ENCODE measurements at regions not wholly inside any gene's neighbourhood (a gene's known extent, or its start where the extent isn't known, plus 50 kb on each side); places are given as distances from the start of the nearest gene placed in this dataset.

GRCh38 chr4:18931643-18932377 lies 910.3 kb upstream of the LCORL start:
- DNase-seq (ENCODE audit: low read depth in 1 of 2, low spot score in 1 of 2) = no peak
- Histone ChIP-seq H3K4me3 (replicated peaks; ENCODE audit: insufficient read depth, low read length) (no peak overlapping the region), H3K27ac (replicated peaks) (no peak overlapping the region), H3K27me3 (ENCODE audit: insufficient read depth, poor library complexity, severe bottlenecking) (no peaks in the 10 kb centered on the region)
- TF ChIP-seq REST (IDR thresholded peaks at IDR 0.05; ENCODE audit: insufficient replicate concordance, low read depth) = no peak
- TF ChIP-seq GABPA (IDR thresholded peaks at IDR 0.05; ENCODE audit: low read depth) = no peak
- TF ChIP-seq POLR2AphosphoS5 (IDR thresholded peaks at IDR 0.05; ENCODE audit: low read depth) = no peak
- no peak for TF ChIP-seq CTCF (IDR thresholded peaks at IDR 0.05; ENCODE audit: insufficient read depth, low read length)

GRCh38 chr4:18930487-18930886 lies 908.9 kb upstream of the LCORL start:
- Histone ChIP-seq H3K4me3 (replicated peaks; ENCODE audit: insufficient read depth, low read length) (no peak overlapping the region), H3K27ac (replicated peaks) (no peak overlapping the region), H3K27me3 (ENCODE audit: insufficient read depth, poor library complexity, severe bottlenecking) (no peaks in the 10 kb centered on the region)
- no peak for DNase-seq (ENCODE audit: low read depth in 1 of 2, low spot score in 1 of 2)
- TF ChIP-seq POLR2AphosphoS5 (IDR thresholded peaks at IDR 0.05; ENCODE audit: low read depth) (no peak), CTCF (IDR thresholded peaks at IDR 0.05; ENCODE audit: insufficient read depth, low read length) (no peak)

GRCh38 chr4:18923496-18924161 lies 902.1 kb upstream of the LCORL start:
- no peak overlapping the region for H3K27ac ChIP-seq (replicated peaks)
- DNase-seq (ENCODE audit: low read depth in 1 of 2, low spot score in 1 of 2) = no peak
- H3K4me3 ChIP-seq (replicated peaks; ENCODE audit: insufficient read depth, low read length) = no peak overlapping the region
- no peak for TF ChIP-seq GABPA (IDR thresholded peaks at IDR 0.05; ENCODE audit: low read depth)
- TF ChIP-seq CTCF (IDR thresholded peaks at IDR 0.05; ENCODE audit: insufficient read depth, low read length) = no peak
- TF ChIP-seq SPI1 (IDR thresholded peaks at IDR 0.05; ENCODE audit: borderline replicate concordance, low read depth) = no peak
- TF ChIP-seq REST (IDR thresholded peaks at IDR 0.05; ENCODE audit: insufficient replicate concordance, low read depth) = no peak
- TF ChIP-seq POLR2AphosphoS5 (IDR thresholded peaks at IDR 0.05; ENCODE audit: low read depth) = no peak
- H3K27me3 ChIP-seq (ENCODE audit: insufficient read depth, poor library complexity, severe bottlenecking) = no peaks in the 10 kb centered on the region

All from HL-60 (cell line).